Liver (tissue), 3 donors: ENCODE measurements at regions not wholly inside any gene's neighbourhood (a gene's known extent, or its start where the extent isn't known, plus 50 kb on each side); places are given as distances from the start of the nearest gene placed in this dataset.
"Not testable (repeated sequence)": the region's sequence is repeated elsewhere in the genome, so short reads cannot be mapped to it uniquely, and the experiment has no call there.

Source experiments
- JUND ChIP-seq, 2 donors: IDR thresholded peaks; 2 replicates each; pipeline ENCODE4 v1.6.1; 2016; ENCODE audit warnings: antibody characterized with exemption in 2 of 2
- TF ChIP-seq, protein P1 (sequence below): fragments of 150-350 bp; IDR thresholded peaks from 2 replicates; pipeline ENCODE4 v1.5.1; 2017; ENCODE audit warnings: improper control_type of control experiment, low read depth, low read length; ENCODE audit not compliant: missing input control
- TF ChIP-seq, protein P2 (sequence below): IDR thresholded peaks from 2 replicates; pipeline ENCODE4 v1.6.1; 2016; ENCODE audit warnings: antibody characterized with exemption
- donor health status: healthy.
- donor health status: healthy.

DNA sequence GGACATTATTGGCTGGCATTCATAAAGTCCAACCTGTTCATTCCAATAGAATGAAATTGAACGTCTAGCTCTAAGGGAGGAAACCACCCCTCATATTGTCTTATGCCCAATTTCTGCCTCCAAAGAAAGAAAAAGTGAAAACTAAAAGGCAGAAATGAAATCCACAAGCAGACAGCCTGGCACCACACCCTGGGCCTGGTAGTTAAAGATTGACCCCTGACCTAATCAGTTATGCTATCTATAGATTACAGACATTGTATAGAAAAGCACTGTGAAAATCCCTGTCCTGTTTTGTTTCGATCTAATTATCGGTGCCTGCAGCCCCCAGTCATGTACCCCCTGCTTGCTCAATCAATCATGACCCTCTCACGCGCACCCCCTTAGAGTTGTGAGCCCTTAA lies 54.3 kb upstream of the ATP1B1 start:
- TF ChIP-seq, protein P1, sequence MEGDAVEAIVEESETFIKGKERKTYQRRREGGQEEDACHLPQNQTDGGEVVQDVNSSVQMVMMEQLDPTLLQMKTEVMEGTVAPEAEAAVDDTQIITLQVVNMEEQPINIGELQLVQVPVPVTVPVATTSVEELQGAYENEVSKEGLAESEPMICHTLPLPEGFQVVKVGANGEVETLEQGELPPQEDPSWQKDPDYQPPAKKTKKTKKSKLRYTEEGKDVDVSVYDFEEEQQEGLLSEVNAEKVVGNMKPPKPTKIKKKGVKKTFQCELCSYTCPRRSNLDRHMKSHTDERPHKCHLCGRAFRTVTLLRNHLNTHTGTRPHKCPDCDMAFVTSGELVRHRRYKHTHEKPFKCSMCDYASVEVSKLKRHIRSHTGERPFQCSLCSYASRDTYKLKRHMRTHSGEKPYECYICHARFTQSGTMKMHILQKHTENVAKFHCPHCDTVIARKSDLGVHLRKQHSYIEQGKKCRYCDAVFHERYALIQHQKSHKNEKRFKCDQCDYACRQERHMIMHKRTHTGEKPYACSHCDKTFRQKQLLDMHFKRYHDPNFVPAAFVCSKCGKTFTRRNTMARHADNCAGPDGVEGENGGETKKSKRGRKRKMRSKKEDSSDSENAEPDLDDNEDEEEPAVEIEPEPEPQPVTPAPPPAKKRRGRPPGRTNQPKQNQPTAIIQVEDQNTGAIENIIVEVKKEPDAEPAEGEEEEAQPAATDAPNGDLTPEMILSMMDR, result not testable (repeated sequence)
- TF ChIP-seq JUND (IDR thresholded peaks at IDR 0.05), result not testable (repeated sequence)
- TF ChIP-seq, protein P2, sequence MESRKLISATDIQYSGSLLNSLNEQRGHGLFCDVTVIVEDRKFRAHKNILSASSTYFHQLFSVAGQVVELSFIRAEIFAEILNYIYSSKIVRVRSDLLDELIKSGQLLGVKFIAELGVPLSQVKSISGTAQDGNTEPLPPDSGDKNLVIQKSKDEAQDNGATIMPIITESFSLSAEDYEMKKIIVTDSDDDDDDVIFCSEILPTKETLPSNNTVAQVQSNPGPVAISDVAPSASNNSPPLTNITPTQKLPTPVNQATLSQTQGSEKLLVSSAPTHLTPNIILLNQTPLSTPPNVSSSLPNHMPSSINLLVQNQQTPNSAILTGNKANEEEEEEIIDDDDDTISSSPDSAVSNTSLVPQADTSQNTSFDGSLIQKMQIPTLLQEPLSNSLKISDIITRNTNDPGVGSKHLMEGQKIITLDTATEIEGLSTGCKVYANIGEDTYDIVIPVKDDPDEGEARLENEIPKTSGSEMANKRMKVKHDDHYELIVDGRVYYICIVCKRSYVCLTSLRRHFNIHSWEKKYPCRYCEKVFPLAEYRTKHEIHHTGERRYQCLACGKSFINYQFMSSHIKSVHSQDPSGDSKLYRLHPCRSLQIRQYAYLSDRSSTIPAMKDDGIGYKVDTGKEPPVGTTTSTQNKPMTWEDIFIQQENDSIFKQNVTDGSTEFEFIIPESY, result not testable (repeated sequence)
